ENCODE measurements at regions not wholly inside any gene's neighbourhood (a gene's known extent, or its start where the extent isn't known, plus 50 kb on each side); places are given as distances from the start of the nearest gene placed in this dataset.

DNA sequence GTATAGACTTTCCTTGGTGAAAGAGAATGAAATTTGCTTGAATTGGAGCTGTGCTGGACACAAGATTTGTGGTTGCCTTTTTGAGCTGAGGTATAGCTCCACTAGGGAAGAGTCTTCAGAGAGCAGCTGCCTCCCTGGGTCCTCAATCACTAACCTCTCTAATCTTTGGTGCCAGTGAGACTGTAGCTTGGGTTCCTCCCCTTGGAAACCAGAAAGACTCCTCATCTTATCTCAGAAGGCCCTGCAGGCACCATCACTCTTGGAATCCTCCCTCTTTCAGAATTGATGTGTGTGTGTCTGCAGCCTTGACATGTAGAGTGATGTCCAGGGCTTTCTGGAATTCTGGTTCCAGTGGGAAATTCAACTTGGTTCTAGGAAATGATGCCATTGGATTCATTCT, 426.5 kb downstream of the RPS24 start:
- TF ChIP-seq YY1 (IDR thresholded peaks at IDR 0.05; ENCODE audit: insufficient read depth, insufficient read length) (no peak), ZNF274 (IDR thresholded peaks at IDR 0.05; ENCODE audit: low read depth, low read length) (no peak)
